SHP77 (cell line): ENCODE measurements at regions not wholly inside any gene's neighbourhood (a gene's known extent, or its start where the extent isn't known, plus 50 kb on each side); places are given as distances from the start of the nearest gene placed in this dataset.

Experiments used
- DNase-seq, 2 experiments: peaks; one replicate each; lab custom pipeline; 2025; lab: John Stamatoyannopoulos, UW

- no peak for DNase-seq
These were observed 140.2 kb downstream of the GMNC start for GRCh38 chr3:190722181-190722905.

- DNase-seq: peak; percentile 17 to 35
These were observed 141.2 kb downstream of the GMNC start for GRCh38 chr3:190721330-190721729.

GRCh38 chr3:190718671-190719070 is 143.8 kb downstream of the GMNC start:
- no peak for DNase-seq

- no peak for DNase-seq
These were observed 144.4 kb downstream of the GMNC start for GRCh38 chr3:190718097-190718496.

- no peak for DNase-seq
These were observed 145.5 kb downstream of the GMNC start for GRCh38 chr3:190716961-190717360.

- DNase-seq: no peak
These were observed 146.3 kb downstream of the GMNC start for GRCh38 chr3:190716211-190716610.

GRCh38 chr3:190710723-190711122 is 151.8 kb downstream of the GMNC start:
- DNase-seq: no peak

- DNase-seq: no peak
These were observed 153.1 kb downstream of the GMNC start for GRCh38 chr3:190709351-190709773.
